Endothelial cell of umbilical vein (primary cell): ENCODE measurements at regions not wholly inside any gene's neighbourhood (a gene's known extent, or its start where the extent isn't known, plus 50 kb on each side); places are given as distances from the start of the nearest gene placed in this dataset.

Experiments used
- BruUV-seq: library from RNA; stranded (reverse); fragments of 400-500 nt; replicated peaks from 2 replicates; lab custom pipeline; 2021; lab: Mats Ljungman, UMichigan
- CTCF ChIA-PET: fragments of 300-600, 350-600 bp; sonication (Branson Sonifier 250); formaldehyde crosslinking; loops from one replicate; lab custom pipeline; 2021; ENCODE audit warnings: antibody characterized with exemption, inconsistent platforms; lab: Charles Lee
- POLR2A ChIA-PET: fragments of 300-600, 350-600 bp; sonication (Branson Sonifier 250); formaldehyde crosslinking; loops from one replicate; lab custom pipeline; 2021; ENCODE audit warnings: antibody characterized with exemption, inconsistent platforms; lab: Charles Lee
- DNase-seq: peaks from one replicate; pipeline ENCODE4 v3.0.0-alpha.2; 2011; ENCODE audit warnings: low read depth, low spot score
- FAIRE-seq: peaks from 2 replicates; lab custom pipeline; 2011; peaks lifted over from hg19 to GRCh38; lab: Jason Lieb, UNC
- H2AFZ ChIP-seq: 2 replicates; pipeline ENCODE4 v1.6.0; 2012; ENCODE audit warnings: low read depth, low read length, control low read depth, inconsistent platforms
- H3K27ac ChIP-seq: 2 replicates; pipeline ENCODE4 v1.5.1; 2011; ENCODE audit warnings: low read depth, mild to moderate bottlenecking, control low read depth, low read length, moderate library complexity; ENCODE audit not compliant: insufficient read depth
- H3K27me3 ChIP-seq, 2 experiments: 2 replicates each; pipeline versions ENCODE4 v1.6.0 to v1.6.1; 2011; ENCODE audit warnings: low read length in 2 of 2, mixed read lengths in 1 of 2; ENCODE audit not compliant: control insufficient read depth in 2 of 2, insufficient read depth in 2 of 2
- H3K36me3 ChIP-seq, 2 experiments: 2 replicates in 1 of 2; 3 replicates in 1 of 2; pipeline ENCODE4 v1.5.1; 2011; ENCODE audit warnings: low read length in 2 of 2, mild to moderate bottlenecking in 1 of 2, moderate library complexity in 1 of 2; ENCODE audit not compliant: control insufficient read depth in 2 of 2, insufficient read depth in 2 of 2; ENCODE audit errors: extremely low read depth in 1 of 2
- H3K4me1 ChIP-seq: 3 replicates; pipeline ENCODE4 v1.5.1; 2011; ENCODE audit warnings: mild to moderate bottlenecking, low read length; ENCODE audit not compliant: control insufficient read depth, insufficient read depth; ENCODE audit errors: extremely low read depth
- H3K4me2 ChIP-seq: 2 replicates; pipeline ENCODE4 v1.6.1; 2011; ENCODE audit warnings: low read length, control low read depth, mixed read lengths; ENCODE audit not compliant: insufficient read depth
- H3K4me3 ChIP-seq, 3 experiments: fragments of 200-600 bp in 1 of 3; sonication (generic), shearing (Covaris generic) in 1 of 3; replicated peaks in 1 of 3; 2 replicates each; pipeline ENCODE4 v1.5.1; 2011 to 2016; ENCODE audit warnings: control low read depth in 3 of 3, low read length in 3 of 3, mild to moderate bottlenecking in 2 of 3, inconsistent platforms in 1 of 3, low read depth in 1 of 3, moderate library complexity in 1 of 3; ENCODE audit not compliant: insufficient read depth in 1 of 3
- H3K79me2 ChIP-seq: 2 replicates; pipeline ENCODE4 v1.6.0; 2012; ENCODE audit warnings: low read length, inconsistent platforms; ENCODE audit not compliant: control insufficient read depth, insufficient read depth
- H3K9ac ChIP-seq: replicated peaks from 2 replicates; pipeline ENCODE3; 2011; ENCODE audit warnings: low read length, control low read depth; ENCODE audit not compliant: insufficient read depth; ENCODE audit errors: extremely low read depth
- H3K9me1 ChIP-seq: replicated peaks from 3 replicates; pipeline ENCODE4 v1.6.0; 2011; ENCODE audit warnings: mild to moderate bottlenecking, low read length; ENCODE audit not compliant: control insufficient read depth, insufficient read depth; ENCODE audit errors: extremely low read depth
- H3K9me3 ChIP-seq: replicated peaks from 2 replicates; pipeline ENCODE4 v1.5.1; 2012; ENCODE audit warnings: low read length, inconsistent platforms; ENCODE audit not compliant: control insufficient read depth, insufficient read depth
- H4K20me1 ChIP-seq: replicated peaks from 2 replicates; pipeline ENCODE3; 2011; ENCODE audit warnings: mild to moderate bottlenecking, low read length; ENCODE audit not compliant: control insufficient read depth, insufficient read depth; ENCODE audit errors: extremely low read depth
- EZH2 ChIP-seq: IDR thresholded peaks from 2 replicates; pipeline ENCODE4 v1.6.1; 2012; ENCODE audit warnings: borderline replicate concordance, low read depth, mild to moderate bottlenecking, moderate library complexity, low read length, inconsistent platforms; ENCODE audit not compliant: severe bottlenecking
- FOS ChIP-seq: IDR thresholded peaks from 2 replicates; pipeline ENCODE4 v1.6.1; 2011; ENCODE audit warnings: mild to moderate bottlenecking, low read length, moderate library complexity, borderline replicate concordance; ENCODE audit not compliant: insufficient read depth
- GATA2 ChIP-seq: IDR thresholded peaks from 2 replicates; pipeline ENCODE4 v1.7.0; 2011; ENCODE audit warnings: low read depth, mild to moderate bottlenecking, moderate library complexity, mixed read lengths, low read length; ENCODE audit not compliant: insufficient read length, insufficient read depth
- JUN ChIP-seq: IDR thresholded peaks from 2 replicates; pipeline ENCODE4 v1.6.1; 2011; ENCODE audit warnings: borderline replicate concordance, low read depth; ENCODE audit not compliant: insufficient read length, insufficient read depth
- MYC ChIP-seq: IDR thresholded peaks from one replicate; pipeline ENCODE4 v1.6.1; 2011; ENCODE audit warnings: mild to moderate bottlenecking, low read depth, low read length
- POLR2A ChIP-seq: IDR thresholded peaks from 2 replicates; pipeline ENCODE4 v1.6.1; 2012; ENCODE audit warnings: low read depth, mild to moderate bottlenecking, control low read depth, low read length
- POLR2AphosphoS5 ChIP-seq: IDR thresholded peaks from 2 replicates; pipeline ENCODE4 v1.6.1; 2012; ENCODE audit warnings: low read depth, mild to moderate bottlenecking, control low read depth, low read length, moderate library complexity; ENCODE audit not compliant: insufficient read depth
- dilution Hi-C: fragments of 300-500 bp; cut with MboI; formaldehyde crosslinking; loops from one replicate; pipeline ENCODE4 v1.15.0; 2019; ENCODE audit warnings: low sequenced_read_pairs; ENCODE audit not compliant: extremely low pct_ligation_motif_present
- intact Hi-C: fragments of 100-400 bp; cut with micrococcal nuclease; formaldehyde crosslinking; loops from one replicate; pipeline ENCODE4 v1.10.0; 2022
- TF ChIP-seq, protein P1 (sequence below): IDR thresholded peaks from 2 replicates; pipeline ENCODE4 v1.6.1; 2011; ENCODE audit not compliant: insufficient read depth, insufficient read length
- TF ChIP-seq, protein P2 (sequence below), 2 donors: IDR thresholded peaks; 1 replicate in 1 of 2; 2 replicates in 1 of 2; pipeline ENCODE4 v1.5.1; 2011; ENCODE audit warnings: low read length in 2 of 2, mild to moderate bottlenecking in 2 of 2, moderate library complexity in 2 of 2, control low read depth in 1 of 2, inconsistent platforms in 1 of 2, low read depth in 1 of 2; ENCODE audit not compliant: insufficient read depth in 1 of 2; ENCODE audit errors: extremely low read depth in 1 of 2

DNA sequence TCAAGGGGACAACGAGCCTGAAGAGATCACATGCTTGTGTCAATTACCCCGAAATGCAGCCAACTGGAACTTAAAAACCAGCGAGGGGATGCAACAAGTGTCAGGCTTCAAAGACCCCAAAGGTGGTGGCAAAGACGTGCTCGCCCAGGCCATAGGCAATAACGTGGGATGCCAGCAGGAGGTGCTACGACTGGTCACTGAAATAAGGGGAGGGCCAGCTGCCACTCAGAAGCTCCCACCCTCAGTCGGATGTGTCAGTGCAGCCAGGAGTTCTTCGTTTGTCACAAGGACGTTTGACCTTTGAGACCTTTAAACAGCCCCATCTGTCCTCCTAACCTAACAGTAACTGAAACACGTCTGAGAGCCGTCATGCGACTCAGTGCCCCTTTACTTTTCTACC is 556.8 kb upstream of the PCDH10 start:
- dilution Hi-C loops = no loop called here
- Histone ChIP-seq H3K4me2 (no peak overlapping the region), H2AFZ (no peak overlapping the region), H3K9ac (no peak overlapping the region), H3K79me2 (no peaks in the 10 kb centered on the region), H3K9me1 (no peaks in the 10 kb centered on the region), H3K4me3 (no peak overlapping the region), H3K4me1 (peaks cover 3% of the 10 kb centered on the region), H3K27me3 (no peaks in the 10 kb centered on the region), H3K27ac (no peak overlapping the region), H3K9me3 (no peaks in the 10 kb centered on the region), H3K36me3 (no peaks in the 10 kb centered on the region), H4K20me1 (no peaks in the 10 kb centered on the region)
- BruUV-seq = no TSS peak
- FAIRE-seq (no peak), DNase-seq (no peak)
- intact Hi-C loops = no loop called here
- POLR2A ChIA-PET = no interaction called here
- CTCF ChIA-PET = no interaction called here
- TF ChIP-seq POLR2AphosphoS5 = no peak
- TF ChIP-seq EZH2 = no peak
- TF ChIP-seq MYC = no peak
- TF ChIP-seq, protein P1, sequence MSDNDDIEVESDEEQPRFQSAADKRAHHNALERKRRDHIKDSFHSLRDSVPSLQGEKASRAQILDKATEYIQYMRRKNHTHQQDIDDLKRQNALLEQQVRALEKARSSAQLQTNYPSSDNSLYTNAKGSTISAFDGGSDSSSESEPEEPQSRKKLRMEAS = no peak
- no peak for TF ChIP-seq JUN

DNA sequence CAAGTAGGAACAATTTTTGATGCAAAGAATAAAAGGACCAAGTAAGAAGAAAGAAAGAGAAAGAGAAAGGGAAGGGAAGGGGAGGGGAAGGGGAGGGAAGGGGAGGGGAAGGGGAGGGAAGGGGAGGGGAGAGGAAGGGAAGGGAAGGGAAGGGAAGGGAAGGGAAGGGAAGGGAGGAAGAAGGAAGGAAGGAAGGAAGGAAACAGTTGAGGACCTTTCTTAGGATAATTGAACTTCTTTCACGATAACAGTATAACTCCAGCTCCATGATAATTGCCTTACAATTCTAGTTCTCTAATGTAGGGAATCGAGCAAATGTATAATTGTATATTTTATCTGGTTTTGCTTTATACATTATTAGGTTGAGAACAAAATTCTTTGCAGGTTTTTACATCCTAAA is 556.2 kb upstream of the PCDH10 start:
- DNase-seq = no peak
- ChIA-PET POLR2A (no interaction called here), CTCF (no interaction called here)
- H4K20me1 ChIP-seq = no peaks in the 10 kb centered on the region
- no peaks in the 10 kb centered on the region for H3K36me3 ChIP-seq
- H3K4me3 ChIP-seq = no peak overlapping the region
- intact Hi-C loops = no loop called here
- no peaks in the 10 kb centered on the region for H3K79me2 ChIP-seq
- H3K9ac ChIP-seq = no peak overlapping the region
- H3K27me3 ChIP-seq = no peaks in the 10 kb centered on the region
- H3K9me1 ChIP-seq = no peaks in the 10 kb centered on the region
- dilution Hi-C loops = no loop called here
- H3K4me2 ChIP-seq = no peak overlapping the region
- H3K4me1 ChIP-seq = peaks cover 2% of the 10 kb centered on the region
- no peak for TF ChIP-seq GATA2
- TF ChIP-seq JUN = no peak
- TF ChIP-seq, protein P1 = no peak
- TF ChIP-seq POLR2A = no peak
- TF ChIP-seq POLR2AphosphoS5 = no peak
- TF ChIP-seq, protein P2, sequence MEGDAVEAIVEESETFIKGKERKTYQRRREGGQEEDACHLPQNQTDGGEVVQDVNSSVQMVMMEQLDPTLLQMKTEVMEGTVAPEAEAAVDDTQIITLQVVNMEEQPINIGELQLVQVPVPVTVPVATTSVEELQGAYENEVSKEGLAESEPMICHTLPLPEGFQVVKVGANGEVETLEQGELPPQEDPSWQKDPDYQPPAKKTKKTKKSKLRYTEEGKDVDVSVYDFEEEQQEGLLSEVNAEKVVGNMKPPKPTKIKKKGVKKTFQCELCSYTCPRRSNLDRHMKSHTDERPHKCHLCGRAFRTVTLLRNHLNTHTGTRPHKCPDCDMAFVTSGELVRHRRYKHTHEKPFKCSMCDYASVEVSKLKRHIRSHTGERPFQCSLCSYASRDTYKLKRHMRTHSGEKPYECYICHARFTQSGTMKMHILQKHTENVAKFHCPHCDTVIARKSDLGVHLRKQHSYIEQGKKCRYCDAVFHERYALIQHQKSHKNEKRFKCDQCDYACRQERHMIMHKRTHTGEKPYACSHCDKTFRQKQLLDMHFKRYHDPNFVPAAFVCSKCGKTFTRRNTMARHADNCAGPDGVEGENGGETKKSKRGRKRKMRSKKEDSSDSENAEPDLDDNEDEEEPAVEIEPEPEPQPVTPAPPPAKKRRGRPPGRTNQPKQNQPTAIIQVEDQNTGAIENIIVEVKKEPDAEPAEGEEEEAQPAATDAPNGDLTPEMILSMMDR (IDR thresholded peaks at IDR 0.05; ENCODE audit: extremely low read depth in 1 of 2, insufficient read depth in 1 of 2, low read depth in 1 of 2, low read length in 2 of 2) = no peak
- no peak for TF ChIP-seq EZH2
- no peak for TF ChIP-seq MYC
- no peak for TF ChIP-seq FOS
- no peak overlapping the region for H3K27ac ChIP-seq
- FAIRE-seq = no peak
- H3K9me3 ChIP-seq = no peaks in the 10 kb centered on the region
- H2AFZ ChIP-seq = no peak overlapping the region
- BruUV-seq = no TSS peak
